ENCODE measurements at regions not wholly inside any gene's neighbourhood (a gene's known extent, or its start where the extent isn't known, plus 50 kb on each side); places are given as distances from the start of the nearest gene placed in this dataset.

DNA sequence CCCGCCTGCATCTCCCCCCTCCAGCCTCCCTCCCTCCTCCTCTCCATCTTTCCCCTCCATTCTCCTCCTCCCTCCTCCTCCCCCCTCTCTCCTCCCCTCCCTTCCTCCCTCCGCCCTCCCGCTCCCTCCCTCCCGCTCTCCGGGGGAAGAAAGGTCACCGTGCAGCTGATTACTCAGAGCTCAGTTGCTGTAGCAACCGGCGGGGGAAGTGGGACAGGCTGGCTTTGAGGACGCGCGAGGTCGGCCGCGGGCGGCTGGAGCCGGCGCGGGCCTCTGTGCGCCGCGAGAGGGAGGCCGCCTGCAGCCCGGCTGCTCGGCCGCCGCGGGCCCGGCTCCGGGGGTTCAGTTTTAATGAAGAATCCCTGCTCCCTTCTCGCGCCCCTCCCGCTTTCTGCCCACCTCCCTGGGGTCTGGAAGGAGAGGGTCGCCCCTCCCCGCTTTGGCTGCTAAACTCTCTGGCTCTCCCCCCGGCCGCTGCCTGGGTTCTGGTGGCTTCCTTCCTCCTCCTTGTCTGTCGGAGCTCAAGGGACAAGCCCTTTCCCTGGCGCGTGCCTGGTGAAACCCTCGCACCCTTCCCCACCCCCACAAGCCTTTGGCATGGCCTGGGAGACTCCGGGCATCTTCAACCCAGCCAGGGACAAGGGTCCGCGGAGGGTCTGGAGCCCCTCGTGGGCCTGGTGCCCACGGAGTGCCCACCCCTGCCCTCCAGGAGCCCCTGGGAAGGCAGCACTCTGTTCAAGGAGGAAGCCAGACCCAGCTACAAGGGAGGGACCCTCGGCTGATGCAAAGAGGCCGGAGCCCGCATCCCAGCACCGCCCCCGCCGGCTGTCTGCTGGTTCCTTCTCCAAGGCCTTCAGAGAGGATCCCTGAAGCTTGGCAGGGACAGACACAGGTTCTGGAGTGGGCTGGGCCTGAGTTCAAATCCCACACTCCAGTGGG lies 160.3 kb downstream of the C9orf50 start:
- TF ChIP-seq EZH2phosphoT487 (IDR thresholded peaks at IDR 0.05; ENCODE audit: insufficient read depth, low read depth) (no peak), EZH2 (IDR thresholded peaks at IDR 0.05; ENCODE audit: insufficient read depth, poor library complexity, severe bottlenecking) (no peak)

Measured in GM23248 (cell line).